ENCODE measurements at regions not wholly inside any gene's neighbourhood (a gene's known extent, or its start where the extent isn't known, plus 50 kb on each side); places are given as distances from the start of the nearest gene placed in this dataset.

- DNase-seq: no peak
These were observed 51.9 kb downstream of the CEBPB start for GRCh38 chr20:50242548-50242862.

GRCh38 chr20:50242863-50243609, 52.4 kb downstream of the CEBPB start:
- no peak for DNase-seq

DNA sequence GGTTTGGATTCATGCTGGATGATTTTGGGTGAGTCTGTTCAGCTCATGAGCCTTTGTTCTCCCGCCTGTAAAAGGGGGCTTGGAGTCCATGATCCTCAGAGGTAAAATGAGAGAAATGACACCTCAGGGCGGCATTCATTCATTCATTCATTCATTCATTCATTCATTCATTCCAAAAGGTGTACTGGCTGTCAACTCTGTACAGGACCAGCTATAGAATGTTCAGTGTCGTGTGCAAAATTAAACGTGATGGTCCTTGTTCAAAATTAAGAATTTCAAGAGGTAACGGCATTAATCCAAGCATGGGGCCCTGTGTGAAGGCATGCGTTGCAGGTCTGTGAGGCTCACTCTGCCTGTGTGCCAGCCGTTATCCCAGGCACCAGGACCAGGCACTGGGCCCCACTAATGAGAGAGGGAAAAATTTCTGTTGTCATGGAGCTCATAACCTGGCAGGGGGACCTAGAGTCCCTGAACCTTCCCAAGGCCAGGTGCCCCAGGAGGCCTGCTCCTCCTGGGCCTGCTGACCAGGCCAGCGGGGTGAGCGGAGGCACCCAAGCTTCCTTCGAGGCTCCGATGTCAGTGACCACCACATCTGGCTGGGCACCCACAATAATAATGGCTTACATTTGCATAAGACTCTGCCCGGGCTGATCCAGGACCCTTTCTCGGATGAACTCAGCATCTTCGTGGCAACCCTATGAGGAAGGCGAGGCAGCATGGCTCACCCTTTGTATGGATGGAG, 53.2 kb downstream of the CEBPB start:
- DNase-seq: no peak

DNA sequence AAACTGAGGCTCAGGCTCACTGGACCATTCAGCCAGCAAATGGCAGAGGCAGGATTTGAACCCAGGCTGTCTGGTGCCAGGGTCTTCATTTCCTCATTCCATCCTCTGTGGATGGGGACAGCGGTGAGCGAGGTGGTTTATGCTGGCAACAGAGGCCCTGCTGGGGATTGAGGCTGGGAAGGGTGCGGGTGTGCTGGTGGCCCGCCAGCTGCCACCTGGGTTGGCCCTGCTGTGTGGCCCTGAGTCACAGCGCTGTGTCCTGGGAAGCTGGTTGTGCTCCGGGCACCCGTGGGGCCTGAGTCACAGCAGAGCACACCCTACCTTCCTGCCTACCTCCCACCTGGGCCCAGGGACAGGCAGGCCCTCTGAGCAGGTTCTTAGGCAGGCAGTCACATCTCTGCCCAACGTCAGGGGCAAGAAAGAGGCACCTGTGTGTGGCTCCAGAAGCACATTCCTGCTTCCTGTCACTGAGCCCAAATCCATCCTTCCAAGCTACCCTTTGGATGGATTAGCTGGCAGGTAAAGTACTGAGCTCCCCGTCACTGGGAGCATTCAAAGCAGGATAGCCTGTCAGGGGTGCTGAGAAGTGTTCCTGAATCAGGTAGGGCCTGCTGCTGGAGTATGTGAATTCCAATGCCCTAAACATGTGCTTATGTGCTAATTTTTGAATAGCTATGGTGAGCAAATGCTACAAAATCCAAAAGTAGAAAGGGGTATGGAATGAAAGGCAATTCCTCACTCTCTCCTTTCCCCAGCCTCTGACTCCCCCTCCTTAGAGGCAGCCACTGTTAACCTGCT, 53.9 kb downstream of the CEBPB start:
- DNase-seq: no peak

DNA sequence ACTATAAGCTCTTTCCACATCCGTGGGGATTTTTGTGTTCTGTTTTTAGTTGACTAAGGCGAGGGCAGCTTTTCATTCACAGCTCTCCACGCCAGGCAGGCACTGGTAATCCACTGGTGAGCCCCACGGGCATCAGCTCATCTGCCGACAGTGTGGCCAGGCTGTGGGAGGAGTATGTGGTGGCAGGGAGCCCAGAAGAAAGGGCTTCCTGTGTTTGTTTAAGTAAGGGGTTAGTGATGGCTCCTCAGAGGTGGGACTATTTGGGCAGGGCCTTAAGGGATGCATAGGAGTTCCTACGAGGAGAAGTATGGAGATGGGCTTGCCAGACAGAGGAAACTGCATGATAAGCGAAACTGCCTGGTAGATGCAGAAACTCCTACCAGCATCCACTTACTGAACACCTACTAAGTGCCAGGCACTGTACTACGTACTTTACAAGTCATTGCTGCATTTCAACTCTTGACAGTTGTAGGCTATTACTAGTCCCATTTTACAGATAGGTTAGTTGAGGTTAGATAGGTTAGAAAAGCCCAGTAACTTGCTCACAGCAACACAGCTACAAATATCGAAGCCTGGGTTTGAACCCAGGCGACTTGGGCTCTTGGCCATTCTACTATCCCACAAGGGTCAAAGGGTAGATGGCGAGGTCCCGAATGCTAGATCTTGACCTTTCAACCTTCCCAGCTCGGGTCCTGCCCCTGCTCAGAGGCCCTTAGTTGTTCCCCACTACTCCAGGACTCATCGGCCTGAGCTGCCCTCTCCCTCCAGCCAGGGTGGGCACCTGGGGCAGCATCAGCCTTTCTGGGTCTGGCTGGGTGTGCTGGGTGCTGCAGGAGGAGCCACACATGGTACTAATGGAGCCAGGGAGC, 55.1 kb downstream of the CEBPB start:
- no peak for DNase-seq

- DNase-seq: no peak
These were observed 56.0 kb downstream of the CEBPB start for GRCh38 chr20:50246367-50247195.

- DNase-seq: no peak
These were observed 56.8 kb downstream of the CEBPB start for GRCh38 chr20:50247196-50248094.

GRCh38 chr20:50248104-50248641, 57.5 kb downstream of the CEBPB start:
- no peak for DNase-seq

DNA sequence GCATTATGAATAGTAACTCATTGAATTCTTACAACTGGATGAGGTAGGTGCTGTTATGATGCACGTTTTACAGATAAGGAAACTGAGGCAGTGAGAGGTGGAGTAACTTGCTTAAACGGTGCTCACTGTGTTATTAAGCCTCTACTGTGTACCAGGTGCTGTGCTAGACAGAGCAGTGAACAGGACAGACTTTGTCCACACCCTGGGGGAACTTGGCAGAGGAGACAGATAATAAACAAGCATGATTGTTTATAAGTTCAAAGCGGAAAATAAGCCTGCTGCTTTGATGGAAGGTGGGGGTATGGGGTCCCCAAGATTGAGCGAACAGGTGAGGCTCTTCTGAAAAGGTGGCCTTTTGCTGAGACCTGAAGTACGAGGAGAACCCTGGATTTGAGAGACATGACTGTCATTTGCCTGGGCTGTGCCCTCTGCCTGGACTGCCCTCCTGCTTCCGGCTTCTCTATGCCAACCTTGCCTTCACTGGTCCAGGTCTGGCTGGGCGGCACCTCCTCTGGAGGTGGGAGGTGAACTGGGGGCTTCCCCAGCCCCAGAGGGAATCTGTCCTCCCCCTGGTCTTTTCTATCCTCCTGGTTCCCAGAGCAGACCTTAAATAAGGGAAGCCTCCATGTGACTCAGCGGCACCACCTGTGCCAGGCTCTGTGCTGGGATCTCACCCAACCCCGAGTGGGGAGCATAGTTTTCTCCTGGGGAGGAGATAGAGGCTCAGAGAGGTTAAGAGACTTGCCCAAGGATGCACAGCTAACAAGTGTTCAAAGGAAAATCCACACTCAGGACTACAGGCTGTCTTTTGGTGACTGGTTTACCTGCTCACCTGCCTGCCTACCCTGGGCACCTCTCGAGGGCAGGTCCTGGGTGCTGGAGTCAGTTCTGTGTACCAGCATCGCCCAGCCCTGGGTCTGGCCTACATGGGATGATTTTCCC, 59.1 kb downstream of the CEBPB start:
- DNase-seq: no peak

DNA sequence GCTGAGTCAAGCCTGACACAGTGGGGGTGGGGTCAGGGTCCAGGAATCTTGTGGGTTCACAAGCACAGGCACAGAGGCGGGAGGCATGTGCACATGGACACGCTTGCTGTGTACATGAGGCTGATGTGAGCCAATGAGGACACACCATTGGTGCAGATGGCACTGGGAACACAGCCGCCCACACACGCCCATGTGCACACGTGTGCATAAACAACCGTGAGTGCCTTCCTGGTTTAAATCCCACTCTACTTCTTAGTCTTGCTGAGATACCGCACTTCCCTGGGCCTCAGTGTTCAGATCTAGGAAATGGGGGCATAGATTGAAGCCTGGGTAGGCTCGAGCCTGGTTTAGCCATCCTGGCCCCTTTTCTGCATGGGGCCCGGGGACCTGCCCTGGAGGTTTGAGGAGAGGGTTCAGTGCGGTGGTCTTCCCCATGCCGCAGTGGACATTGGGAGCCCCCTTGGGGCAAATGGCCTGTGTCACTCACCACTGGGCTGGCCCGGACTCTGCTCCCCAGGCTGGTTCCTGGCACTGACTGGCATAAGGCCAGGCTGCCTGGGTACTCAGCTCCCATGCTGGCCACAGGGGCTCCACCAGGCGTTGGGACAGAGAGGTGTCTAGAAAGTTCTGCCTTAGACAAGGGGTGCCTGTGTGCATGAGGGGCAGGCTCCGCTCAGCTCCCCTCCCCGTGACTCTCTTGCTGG, 60.2 kb downstream of the CEBPB start:
- DNase-seq: no peak

- no peak for DNase-seq
These were observed 60.7 kb downstream of the CEBPB start for GRCh38 chr20:50251383-50251748.

- no peak for DNase-seq
These were observed 61.4 kb downstream of the CEBPB start for GRCh38 chr20:50251992-50252511.

DNA sequence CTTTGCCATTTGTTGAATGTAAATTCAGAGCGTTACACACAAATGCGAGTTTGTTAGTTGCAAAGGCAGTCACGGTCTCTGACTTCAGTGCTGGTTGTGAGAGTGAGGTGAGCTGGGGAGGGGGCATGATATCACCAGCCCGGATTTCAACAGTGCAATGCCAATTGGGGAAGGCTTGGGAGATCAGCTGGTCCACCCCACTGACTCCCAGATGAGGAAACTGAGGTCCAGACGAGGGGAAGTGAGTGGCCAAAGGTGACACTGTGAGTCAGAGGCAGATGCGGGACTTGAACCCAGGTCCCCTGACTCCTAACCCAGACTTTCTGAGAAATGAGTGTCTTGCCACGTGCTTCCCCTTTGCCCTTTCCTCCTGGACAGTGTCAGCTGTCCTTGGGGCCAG, 62.1 kb downstream of the CEBPB start:
- DNase-seq: no peak

DNA sequence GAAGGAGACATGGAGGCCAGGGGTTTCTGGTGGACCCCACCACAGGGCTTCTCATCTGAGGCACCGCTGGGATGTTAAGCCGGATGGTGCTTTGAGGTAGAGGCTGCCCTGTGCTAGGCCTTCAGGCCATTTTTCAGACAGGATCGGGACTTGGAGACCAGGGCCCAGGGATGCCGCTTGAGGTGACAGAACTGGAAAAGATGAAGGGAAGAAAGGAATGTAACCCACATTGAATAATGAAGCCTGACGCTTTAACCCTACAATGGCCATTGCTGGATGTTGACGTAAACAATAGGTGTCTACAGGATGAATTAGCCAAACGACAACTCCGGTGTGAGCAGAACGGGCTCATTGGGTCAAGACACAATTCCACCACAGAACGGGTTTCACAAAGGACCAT, 62.5 kb downstream of the CEBPB start:
- DNase-seq: no peak

- DNase-seq: no peak
These were observed 63.9 kb downstream of the CEBPB start for GRCh38 chr20:50254466-50255079.

- no peak for DNase-seq
These were observed 65.9 kb downstream of the CEBPB start for GRCh38 chr20:50256577-50256976.

DNA sequence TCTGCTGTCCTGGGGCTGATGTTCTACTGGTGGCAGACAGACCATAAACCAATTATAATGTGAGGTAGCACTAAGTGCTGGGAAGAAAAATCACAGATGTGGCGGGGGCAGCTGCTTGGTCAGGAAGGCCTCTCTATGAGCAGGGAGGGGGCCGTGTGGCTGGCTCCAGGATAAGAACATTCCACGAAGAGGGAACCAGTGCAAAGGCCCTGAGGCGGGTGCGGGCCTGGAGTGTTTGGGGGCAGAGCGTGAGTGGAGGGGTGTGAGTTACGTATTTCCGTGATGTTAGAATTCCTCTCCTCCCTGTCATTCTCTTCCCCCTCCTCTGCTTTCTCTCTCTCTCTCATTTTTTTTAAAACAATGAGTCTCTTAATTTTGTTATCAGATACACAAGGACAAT, 67.2 kb downstream of the CEBPB start:
- no peak for DNase-seq

Data from activated CD4-positive, alpha-beta T cell treated with anti-CD3 and anti-CD28 coated beads, Interleukin-2, Interleukin-6, amounts not matched to agents 100 ng/mL and 50 ng/mL, durations not matched to agents 16 hours and 8 hours (primary cell).